T-helper 1 cell treated with Interleukin-12 subunit alpha and Interleukin-12 subunit beta and Interleukin-4 antibody, amounts not matched to agents 30 ng/mL and 1 ng/mL, for 36 hours (primary cell): ENCODE measurements at regions not wholly inside any gene's neighbourhood (a gene's known extent, or its start where the extent isn't known, plus 50 kb on each side); places are given as distances from the start of the nearest gene placed in this dataset.
"Not testable (repeated sequence)": the region's sequence is repeated elsewhere in the genome, so short reads cannot be mapped to it uniquely, and the experiment has no call there.

Source experiments
- intact Hi-C: fragments of 100-400 bp; cut with micrococcal nuclease; formaldehyde crosslinking; loops from one replicate; pipeline ENCODE4 v1.15.1; 2024

GRCh38 chr2:136297994-136298393 is 180.0 kb upstream of the CXCR4 start:
- intact Hi-C loops = no loop called here

- intact Hi-C loops = no loop called here
These were observed 179.4 kb upstream of the CXCR4 start for GRCh38 chr2:136297312-136297711.

- intact Hi-C loops = no loop called here
These were observed 177.2 kb upstream of the CXCR4 start for GRCh38 chr2:136295168-136295567.

- intact Hi-C loops = no loop called here
These were observed 173.9 kb upstream of the CXCR4 start for GRCh38 chr2:136291871-136292270.

- intact Hi-C loops = no loop called here
These were observed 172.4 kb upstream of the CXCR4 start for GRCh38 chr2:136290326-136290725.

GRCh38 chr2:136288249-136288648 is 170.3 kb upstream of the CXCR4 start:
- intact Hi-C loops = no loop called here

- intact Hi-C loops = no loop called here
These were observed 168.5 kb upstream of the CXCR4 start for GRCh38 chr2:136286423-136286822.

GRCh38 chr2:136284226-136285119 is 166.5 kb upstream of the CXCR4 start:
- intact Hi-C loops = loop anchor here (5.0 kb wide), 1 partner anchor 227 kb away; no protein-coding TSS in a partner anchor

GRCh38 chr2:136282251-136282650 is 164.3 kb upstream of the CXCR4 start:
- intact Hi-C loops = loop anchor here (5.0 kb wide), 1 partner anchor 225 kb away; no protein-coding TSS in a partner anchor

- intact Hi-C loops = loop anchor here (1.0 to 5.0 kb wide), 7 partner anchors 24 to 296 kb away; partner anchors contain the start of genes CXCR4 and DARS1
These were observed 163.5 kb upstream of the CXCR4 start for GRCh38 chr2:136281281-136282114.

GRCh38 chr2:136266346-136266745 is 148.4 kb upstream of the CXCR4 start:
- intact Hi-C loops = not testable (repeated sequence)

GRCh38 chr2:136259551-136259950 is 141.6 kb upstream of the CXCR4 start:
- intact Hi-C loops = no loop called here

- intact Hi-C loops = no loop called here
These were observed 139.9 kb upstream of the CXCR4 start for GRCh38 chr2:136257893-136258292.

GRCh38 chr2:136255648-136256461 is 137.9 kb upstream of the CXCR4 start:
- intact Hi-C loops = no loop called here

- intact Hi-C loops = no loop called here
These were observed 137.2 kb upstream of the CXCR4 start for GRCh38 chr2:136255127-136255526.

GRCh38 chr2:136254681-136255080 is 136.7 kb upstream of the CXCR4 start:
- intact Hi-C loops = no loop called here

GRCh38 chr2:136253288-136254004 is 135.5 kb upstream of the CXCR4 start:
- intact Hi-C loops = no loop called here

GRCh38 chr2:136251885-136252585 is 134.1 kb upstream of the CXCR4 start:
- intact Hi-C loops = no loop called here

- intact Hi-C loops = no loop called here
These were observed 133.4 kb upstream of the CXCR4 start for GRCh38 chr2:136251197-136251884.
